NCI-H446 (cell line): ENCODE measurements at regions not wholly inside any gene's neighbourhood (a gene's known extent, or its start where the extent isn't known, plus 50 kb on each side); places are given as distances from the start of the nearest gene placed in this dataset.
A peak's percentile ranks its signal among the peaks of the same experiment; 100 is the strongest.
"Not testable (repeated sequence)": the region's sequence is repeated elsewhere in the genome, so short reads cannot be mapped to it uniquely, and the experiment has no call there.

ENCODE experiments used
- DNase-seq, 2 experiments: peaks; one replicate each; lab custom pipeline; 2025; lab: John Stamatoyannopoulos, UW

GRCh38 chr14:26655128-26655527 is 57.3 kb upstream of the NOVA1 start:
- no peak for DNase-seq

- DNase-seq: no peak
Observed at GRCh38 chr14:26663506-26663905, 65.7 kb upstream of the NOVA1 start.

GRCh38 chr14:26678732-26679420 is 81.0 kb upstream of the NOVA1 start:
- not testable (repeated sequence) for DNase-seq

GRCh38 chr14:26685401-26685800 is 87.6 kb upstream of the NOVA1 start:
- DNase-seq: no peak

GRCh38 chr14:26687301-26687837 is 89.5 kb upstream of the NOVA1 start:
- peak in 1 of 2 experiments; percentile 19 for DNase-seq

- DNase-seq: no peak
Observed at GRCh38 chr14:26694521-26694920, 96.7 kb upstream of the NOVA1 start.

- DNase-seq: no peak
Observed at GRCh38 chr14:26702721-26703230, 104.9 kb upstream of the NOVA1 start.

- no peak for DNase-seq
Observed at GRCh38 chr14:26703686-26704366, 106.0 kb upstream of the NOVA1 start.

GRCh38 chr14:26707234-26707633 is 109.4 kb upstream of the NOVA1 start:
- no peak for DNase-seq

- DNase-seq: no peak
Observed at GRCh38 chr14:26709019-26709418, 111.2 kb upstream of the NOVA1 start.

GRCh38 chr14:26719514-26719913 is 121.7 kb upstream of the NOVA1 start:
- no peak for DNase-seq

- no peak for DNase-seq
Observed at GRCh38 chr14:26722258-26722657, 124.4 kb upstream of the NOVA1 start.

- DNase-seq: no peak
Observed at GRCh38 chr14:26729851-26730250, 132.0 kb upstream of the NOVA1 start.

- DNase-seq: peak in 1 of 2 experiments; percentile 46
Observed at GRCh38 chr14:26730929-26731618, 133.2 kb upstream of the NOVA1 start.

- DNase-seq: no peak
Observed at GRCh38 chr14:26735811-26736210, 138.0 kb upstream of the NOVA1 start.

GRCh38 chr14:26738571-26738970 is 140.7 kb upstream of the NOVA1 start:
- peak; percentile 60 to 83 for DNase-seq

GRCh38 chr14:26741711-26742212 is 143.9 kb upstream of the NOVA1 start:
- no peak for DNase-seq

GRCh38 chr14:26743284-26743683 is 145.5 kb upstream of the NOVA1 start:
- DNase-seq: no peak

GRCh38 chr14:26744903-26745302 is 147.1 kb upstream of the NOVA1 start:
- no peak for DNase-seq

GRCh38 chr14:26761532-26761931 is 163.7 kb upstream of the NOVA1 start:
- DNase-seq: no peak

GRCh38 chr14:26765301-26765700 is 167.5 kb upstream of the NOVA1 start:
- DNase-seq: peak; percentile 42 to 61

GRCh38 chr14:26765768-26766520 is 168.1 kb upstream of the NOVA1 start:
- DNase-seq: peak; percentile 42 to 72
